H1 (cell line): ENCODE measurements at regions not wholly inside any gene's neighbourhood (a gene's known extent, or its start where the extent isn't known, plus 50 kb on each side); places are given as distances from the start of the nearest gene placed in this dataset.

Experiments used
- HDAC2 ChIP-seq, 2 experiments: fragments of 300-600 bp in 1 of 2; sonication (generic) in 1 of 2; IDR thresholded peaks; 2 replicates each; pipeline ENCODE4 v1.6.1; 2011 to 2012; ENCODE audit warnings: low read depth in 2 of 2, low read length in 2 of 2, mild to moderate bottlenecking in 2 of 2, moderate library complexity in 2 of 2, borderline replicate concordance in 1 of 2, inconsistent platforms in 1 of 2
- POLR2A ChIP-seq, 2 experiments: IDR thresholded peaks; 1 replicate in 1 of 2; 2 replicates in 1 of 2; pipeline ENCODE4 v1.6.1; 2011; ENCODE audit warnings: low read depth in 2 of 2, low read length in 2 of 2, mild to moderate bottlenecking in 2 of 2; ENCODE audit errors: control extremely low read depth in 1 of 2

- TF ChIP-seq POLR2A (IDR thresholded peaks at IDR 0.05; ENCODE audit: control extremely low read depth in 1 of 2, low read depth in 2 of 2, low read length in 2 of 2) (no peak), HDAC2 (IDR thresholded peaks at IDR 0.05; ENCODE audit: borderline replicate concordance in 1 of 2, low read depth in 2 of 2, low read length in 2 of 2) (no peak)
Measured at GRCh38 chr6:44567406-44567805, 179.9 kb downstream of the CDC5L start.
